Activated CD8-positive, alpha-beta T cell treated with anti-CD3 and anti-CD28 coated beads for 36 hours (primary cell): ENCODE measurements at regions not wholly inside any gene's neighbourhood (a gene's known extent, or its start where the extent isn't known, plus 50 kb on each side); places are given as distances from the start of the nearest gene placed in this dataset.

Experiments used
- ATAC-seq: fragments of 200-7000 bp; cut with Tn5 transposase; one replicate; pipeline ENCODE4 v1.10.0; 2021; ENCODE audit warnings: mild to moderate bottlenecking, moderate library complexity
- CTCF ChIA-PET: fragments of 350-600 bp; sonication (Branson Sonifier 250); formaldehyde crosslinking; loops from one replicate; lab custom pipeline; 2021; ENCODE audit warnings: antibody characterized with exemption; lab: Charles Lee
- POLR2A ChIA-PET: fragments of 350-600 bp; sonication (Branson Sonifier 250); formaldehyde crosslinking; loops from one replicate; lab custom pipeline; 2021; ENCODE audit warnings: antibody characterized with exemption; lab: Charles Lee
- DNase-seq: peaks from one replicate; pipeline ENCODE4 v3.0.0-alpha.2; 2020
- H3K27ac Mint-ChIP-seq: one replicate; pipeline ENCODE4 v1.8.0; 2021; ENCODE audit warnings: mild to moderate bottlenecking, mixed read lengths
- H3K27me3 Mint-ChIP-seq: one replicate; pipeline ENCODE4 v1.8.0; 2021; ENCODE audit warnings: mixed read lengths
- H3K36me3 Mint-ChIP-seq: one replicate; pipeline ENCODE4 v1.8.0; 2021; ENCODE audit warnings: low read depth, mixed read lengths
- H3K4me1 Mint-ChIP-seq: one replicate; pipeline ENCODE4 v1.8.0; 2021; ENCODE audit warnings: low read depth, mixed read lengths
- H3K4me3 Mint-ChIP-seq: one replicate; pipeline ENCODE4 v1.8.0; 2021; ENCODE audit warnings: mild to moderate bottlenecking, moderate library complexity, mixed read lengths
- H3K9me3 Mint-ChIP-seq: one replicate; pipeline ENCODE4 v1.8.0; 2021; ENCODE audit warnings: mixed read lengths
- intact Hi-C: fragments of 100-400 bp; cut with micrococcal nuclease; formaldehyde crosslinking; loops from one replicate; pipeline ENCODE4 v1.10.0; 2022
- TF ChIP-seq, protein P1 (sequence below): fragments of 200-600 bp; IDR thresholded peaks from one replicate; pipeline ENCODE4 v1.8.0; 2022; ENCODE audit warnings: antibody characterized with exemption, mild to moderate bottlenecking

DNA sequence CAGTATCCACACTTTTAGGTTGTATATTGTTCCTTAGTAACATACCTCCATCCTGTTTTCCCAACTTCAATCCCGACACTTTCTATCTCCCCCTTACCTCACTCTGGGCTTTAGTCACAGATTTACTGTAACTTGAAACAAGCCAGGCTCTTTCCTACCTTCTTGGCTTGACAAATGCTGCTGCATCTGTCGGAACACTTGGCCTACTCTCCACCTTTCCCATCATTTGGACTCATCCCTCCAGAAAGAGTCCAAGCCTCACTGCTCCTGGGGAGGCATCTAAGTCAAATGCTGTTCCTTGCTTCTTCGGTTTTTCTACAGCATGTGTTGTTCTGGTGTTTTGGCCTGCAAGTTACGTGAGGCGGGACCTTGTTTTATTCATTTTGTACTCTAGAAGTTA lies 142.4 kb downstream of the DACT1 start:
- no peak for ATAC-seq
- H3K27ac Mint-ChIP-seq = no peak overlapping the region
- intact Hi-C loops = no loop called here

DNA sequence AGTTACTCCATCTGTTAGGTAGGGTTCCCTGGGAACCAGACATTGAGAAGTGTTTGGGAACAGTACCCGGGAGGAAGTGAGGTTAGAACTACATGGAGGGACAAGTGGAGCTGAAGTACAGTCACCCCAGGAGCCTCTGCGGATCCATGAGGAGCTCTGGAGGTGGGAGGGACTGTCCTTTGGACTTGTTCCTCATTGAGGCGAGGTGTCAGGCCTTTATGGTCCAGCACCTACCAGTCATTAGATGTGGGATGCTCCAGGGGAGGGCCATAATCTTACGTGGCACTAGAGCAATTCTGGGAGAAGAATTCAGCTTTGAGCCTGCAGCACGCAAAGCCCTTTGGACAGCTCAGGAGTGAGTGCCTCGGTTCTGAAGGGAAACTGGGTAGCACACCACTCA lies 142.8 kb downstream of the DACT1 start:
- TF ChIP-seq, protein P1, sequence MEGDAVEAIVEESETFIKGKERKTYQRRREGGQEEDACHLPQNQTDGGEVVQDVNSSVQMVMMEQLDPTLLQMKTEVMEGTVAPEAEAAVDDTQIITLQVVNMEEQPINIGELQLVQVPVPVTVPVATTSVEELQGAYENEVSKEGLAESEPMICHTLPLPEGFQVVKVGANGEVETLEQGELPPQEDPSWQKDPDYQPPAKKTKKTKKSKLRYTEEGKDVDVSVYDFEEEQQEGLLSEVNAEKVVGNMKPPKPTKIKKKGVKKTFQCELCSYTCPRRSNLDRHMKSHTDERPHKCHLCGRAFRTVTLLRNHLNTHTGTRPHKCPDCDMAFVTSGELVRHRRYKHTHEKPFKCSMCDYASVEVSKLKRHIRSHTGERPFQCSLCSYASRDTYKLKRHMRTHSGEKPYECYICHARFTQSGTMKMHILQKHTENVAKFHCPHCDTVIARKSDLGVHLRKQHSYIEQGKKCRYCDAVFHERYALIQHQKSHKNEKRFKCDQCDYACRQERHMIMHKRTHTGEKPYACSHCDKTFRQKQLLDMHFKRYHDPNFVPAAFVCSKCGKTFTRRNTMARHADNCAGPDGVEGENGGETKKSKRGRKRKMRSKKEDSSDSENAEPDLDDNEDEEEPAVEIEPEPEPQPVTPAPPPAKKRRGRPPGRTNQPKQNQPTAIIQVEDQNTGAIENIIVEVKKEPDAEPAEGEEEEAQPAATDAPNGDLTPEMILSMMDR = no peak
- Mint-ChIP-seq H3K36me3 (no peaks in the 10 kb centered on the region), H3K9me3 (no peaks in the 10 kb centered on the region), H3K4me1 (no peaks in the 10 kb centered on the region), H3K27me3 (no peaks in the 10 kb centered on the region), H3K4me3 (no peak overlapping the region), H3K27ac (no peak overlapping the region)
- ChIA-PET CTCF (interaction anchor here (1.9 kb wide), 1 partner anchor 279 kb away, joined by 6 read pairs; no protein-coding TSS in a partner anchor), POLR2A (no interaction called here)
- no peak for DNase-seq
- no peak for ATAC-seq
- intact Hi-C loops = no loop called here

More for the DNA sequence above, 142.4 kb downstream of the DACT1 start:
- no peak for DNase-seq
- ChIA-PET CTCF (interaction anchor here (1.9 kb wide), 1 partner anchor 279 kb away, joined by 6 read pairs; no protein-coding TSS in a partner anchor), POLR2A (no interaction called here)
- Mint-ChIP-seq H3K4me3 (no peak overlapping the region), H3K36me3 (no peaks in the 10 kb centered on the region), H3K9me3 (no peaks in the 10 kb centered on the region), H3K27me3 (no peaks in the 10 kb centered on the region), H3K4me1 (no peaks in the 10 kb centered on the region)
- TF ChIP-seq, protein P1 = no peak

DNA sequence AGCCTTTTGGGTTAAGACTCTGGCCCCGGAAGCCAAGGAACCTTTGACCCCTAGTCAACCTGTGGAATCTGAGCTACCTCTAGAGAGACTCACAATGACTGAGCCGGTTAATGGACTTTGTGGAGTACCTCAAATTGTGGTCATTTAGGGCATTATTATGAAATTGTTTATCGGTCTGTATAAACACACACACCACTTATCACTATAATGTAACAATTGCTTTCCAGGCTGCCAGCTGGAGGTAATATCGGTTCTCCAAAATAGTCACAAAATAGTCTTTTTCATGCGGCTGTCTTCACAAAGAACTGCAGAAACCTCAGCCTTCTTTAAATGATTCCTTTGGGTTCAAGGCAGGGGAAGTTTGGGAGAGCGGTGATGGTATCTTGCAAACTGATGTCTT lies 144.2 kb downstream of the DACT1 start:
- intact Hi-C loops = no loop called here
- H3K4me1 Mint-ChIP-seq = no peaks in the 10 kb centered on the region
- POLR2A ChIA-PET = interaction anchor here (0.6 kb wide), 1 partner anchor 223 kb away, joined by 3 read pairs; no protein-coding TSS in a partner anchor
- no peaks in the 10 kb centered on the region for H3K36me3 Mint-ChIP-seq
- no peaks in the 10 kb centered on the region for H3K9me3 Mint-ChIP-seq
- CTCF ChIA-PET = no interaction called here
- no peak overlapping the region for H3K4me3 Mint-ChIP-seq
- ATAC-seq = no peak
- TF ChIP-seq, protein P1 = no peak
- DNase-seq = no peak
- no peak overlapping the region for H3K27ac Mint-ChIP-seq
- H3K27me3 Mint-ChIP-seq = no peaks in the 10 kb centered on the region

DNA sequence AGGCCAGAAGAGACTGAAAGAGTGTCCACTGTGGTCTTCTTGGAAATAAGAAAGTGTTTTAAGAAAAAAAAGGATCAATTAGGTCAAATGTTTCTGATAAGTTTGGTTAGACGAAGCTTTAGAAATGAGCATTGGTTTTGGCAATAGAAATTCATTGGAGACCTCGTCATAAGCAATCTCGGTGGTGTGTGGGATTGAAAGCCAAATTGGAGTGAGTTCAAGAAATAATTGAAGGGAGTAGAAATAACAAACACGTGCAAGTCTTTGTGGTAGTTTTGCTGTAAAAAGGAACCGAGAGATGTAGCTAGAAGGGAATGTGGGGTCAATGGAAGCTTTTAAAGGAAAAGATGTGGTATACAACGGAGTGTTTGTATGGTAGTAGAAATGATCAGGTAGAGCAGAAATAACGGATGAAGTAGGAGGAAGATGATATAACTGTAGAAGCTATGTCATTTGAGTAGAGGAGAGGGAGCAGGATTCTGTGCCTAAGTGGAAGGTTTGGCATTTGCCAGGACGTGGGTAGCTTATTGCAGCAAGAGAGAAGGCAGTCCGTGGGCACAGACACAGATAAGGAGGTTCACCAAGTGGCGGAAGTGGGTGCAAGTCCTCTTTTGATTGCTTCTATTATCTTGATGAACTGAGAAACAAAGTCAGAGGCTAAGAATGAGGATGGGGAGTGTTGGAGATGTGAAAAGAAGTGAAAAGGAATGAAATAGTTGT lies 146.2 kb downstream of the DACT1 start:
- H3K36me3 Mint-ChIP-seq = no peaks in the 10 kb centered on the region
- TF ChIP-seq, protein P1 = no peak
- peaks cover 4% of the 10 kb centered on the region for H3K27me3 Mint-ChIP-seq
- H3K4me1 Mint-ChIP-seq = no peaks in the 10 kb centered on the region
- DNase-seq (no peak), ATAC-seq (no peak)
- no peak overlapping the region for H3K4me3 Mint-ChIP-seq
- CTCF ChIA-PET = no interaction called here
- no peaks in the 10 kb centered on the region for H3K9me3 Mint-ChIP-seq
- POLR2A ChIA-PET = no interaction called here
- no peak overlapping the region for H3K27ac Mint-ChIP-seq
- intact Hi-C loops = no loop called here

DNA sequence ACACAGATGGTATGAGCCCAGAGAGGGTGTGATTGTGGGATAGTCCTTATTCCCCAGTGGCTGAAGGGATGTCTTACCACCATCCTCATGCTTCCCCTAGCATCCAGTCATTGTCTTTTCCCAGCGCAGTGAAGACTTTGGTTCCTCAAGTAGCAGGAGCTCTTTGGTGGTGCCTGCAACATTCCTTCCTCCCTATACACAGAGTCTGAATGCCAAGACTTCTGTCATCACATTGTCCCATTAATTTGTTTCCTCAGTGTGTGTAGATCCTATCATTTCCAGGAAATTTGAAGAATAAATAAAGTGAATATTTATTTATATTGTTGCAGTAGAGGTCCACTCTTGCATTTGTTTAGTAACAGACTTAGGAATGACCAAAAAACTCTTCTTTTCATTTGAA lies 147.2 kb downstream of the DACT1 start:
- no peaks in the 10 kb centered on the region for H3K4me1 Mint-ChIP-seq
- no peaks in the 10 kb centered on the region for H3K36me3 Mint-ChIP-seq
- CTCF ChIA-PET = interaction anchor here (1.0 kb wide), 1 partner anchor 10 kb away, joined by 3 read pairs; no protein-coding TSS in a partner anchor
- TF ChIP-seq, protein P1 = no peak
- no peak overlapping the region for H3K4me3 Mint-ChIP-seq
- H3K9me3 Mint-ChIP-seq = no peaks in the 10 kb centered on the region
- ATAC-seq (no peak), DNase-seq (no peak)
- intact Hi-C loops = no loop called here
- H3K27me3 Mint-ChIP-seq = peaks cover 4% of the 10 kb centered on the region
- POLR2A ChIA-PET = no interaction called here
- no peak overlapping the region for H3K27ac Mint-ChIP-seq
